HFFc6 (cell line): ENCODE measurements at regions not wholly inside any gene's neighbourhood (a gene's known extent, or its start where the extent isn't known, plus 50 kb on each side); places are given as distances from the start of the nearest gene placed in this dataset.

ENCODE experiments used
- DNase-seq: peaks from one replicate; pipeline ENCODE4 v3.0.0-alpha.2; 2018
- H3K27ac Mint-ChIP-seq: 2 replicates; pipeline ENCODE4 v1.8.0; 2020; ENCODE audit warnings: mild to moderate bottlenecking, mixed read lengths
- H3K27me3 Mint-ChIP-seq: 2 replicates; pipeline ENCODE4 v1.8.0; 2021; ENCODE audit warnings: mild to moderate bottlenecking, moderate library complexity, mixed read lengths; ENCODE audit not compliant: insufficient read depth
- H3K36me3 Mint-ChIP-seq: 2 replicates; pipeline ENCODE4 v1.8.0; 2021; ENCODE audit warnings: low read depth, mixed read lengths
- H3K4me1 Mint-ChIP-seq: 2 replicates; pipeline ENCODE4 v1.8.0; 2020; ENCODE audit warnings: low read depth, mixed read lengths
- H3K4me3 Mint-ChIP-seq: 2 replicates; pipeline ENCODE4 v1.8.0; 2020; ENCODE audit warnings: mild to moderate bottlenecking, moderate library complexity, mixed read lengths
- H3K9me3 Mint-ChIP-seq: 2 replicates; pipeline ENCODE4 v1.8.0; 2020; ENCODE audit warnings: mild to moderate bottlenecking, mixed read lengths
- TF ChIP-seq, protein P1 (sequence below): fragments of 200-600 bp; sonication (generic); IDR thresholded peaks from 2 replicates; pipeline ENCODE4 v1.5.0; 2021; ENCODE audit warnings: antibody characterized with exemption, mild to moderate bottlenecking

DNA sequence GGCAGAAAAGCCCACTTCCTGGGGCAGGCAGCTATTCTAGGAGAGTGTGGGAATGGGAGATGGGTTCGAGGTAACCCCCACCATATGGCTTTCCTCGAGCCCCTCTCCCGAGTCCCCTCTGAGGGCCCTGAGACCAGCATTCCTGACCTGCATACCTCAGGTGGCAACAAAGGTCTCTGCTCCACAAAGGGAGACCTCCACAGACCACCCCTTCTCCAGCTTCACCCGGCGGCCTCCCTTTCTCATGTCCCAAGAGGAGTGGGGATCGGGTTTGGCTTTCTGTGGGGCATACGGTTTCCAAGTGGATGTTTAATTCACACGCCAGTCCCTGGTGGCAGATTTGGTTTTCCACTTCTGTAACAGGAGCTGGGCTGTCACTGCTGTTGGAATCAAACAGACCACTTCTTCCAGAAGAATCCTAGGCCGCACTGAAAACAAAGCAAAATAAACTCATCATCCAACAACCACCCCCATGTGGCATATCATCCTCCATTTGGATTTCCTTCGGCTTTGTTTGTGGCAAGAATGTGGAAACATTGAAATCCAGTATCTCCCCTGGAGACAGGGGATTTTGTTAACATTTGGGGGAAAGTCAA is 83.2 kb downstream of the DLL1 start:
- Mint-ChIP-seq H3K27me3 (no peaks in the 10 kb centered on the region; the same call in 1 of the 2 replicates), H3K4me3 (no peak overlapping the region), H3K36me3 (peaks cover 3% of the 10 kb centered on the region), H3K27ac (no peak overlapping the region), H3K4me1 (no peaks in the 10 kb centered on the region), H3K9me3 (peaks cover 50% of the 10 kb centered on the region)
- TF ChIP-seq, protein P1, sequence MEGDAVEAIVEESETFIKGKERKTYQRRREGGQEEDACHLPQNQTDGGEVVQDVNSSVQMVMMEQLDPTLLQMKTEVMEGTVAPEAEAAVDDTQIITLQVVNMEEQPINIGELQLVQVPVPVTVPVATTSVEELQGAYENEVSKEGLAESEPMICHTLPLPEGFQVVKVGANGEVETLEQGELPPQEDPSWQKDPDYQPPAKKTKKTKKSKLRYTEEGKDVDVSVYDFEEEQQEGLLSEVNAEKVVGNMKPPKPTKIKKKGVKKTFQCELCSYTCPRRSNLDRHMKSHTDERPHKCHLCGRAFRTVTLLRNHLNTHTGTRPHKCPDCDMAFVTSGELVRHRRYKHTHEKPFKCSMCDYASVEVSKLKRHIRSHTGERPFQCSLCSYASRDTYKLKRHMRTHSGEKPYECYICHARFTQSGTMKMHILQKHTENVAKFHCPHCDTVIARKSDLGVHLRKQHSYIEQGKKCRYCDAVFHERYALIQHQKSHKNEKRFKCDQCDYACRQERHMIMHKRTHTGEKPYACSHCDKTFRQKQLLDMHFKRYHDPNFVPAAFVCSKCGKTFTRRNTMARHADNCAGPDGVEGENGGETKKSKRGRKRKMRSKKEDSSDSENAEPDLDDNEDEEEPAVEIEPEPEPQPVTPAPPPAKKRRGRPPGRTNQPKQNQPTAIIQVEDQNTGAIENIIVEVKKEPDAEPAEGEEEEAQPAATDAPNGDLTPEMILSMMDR = no peak
- no peak for DNase-seq

DNA sequence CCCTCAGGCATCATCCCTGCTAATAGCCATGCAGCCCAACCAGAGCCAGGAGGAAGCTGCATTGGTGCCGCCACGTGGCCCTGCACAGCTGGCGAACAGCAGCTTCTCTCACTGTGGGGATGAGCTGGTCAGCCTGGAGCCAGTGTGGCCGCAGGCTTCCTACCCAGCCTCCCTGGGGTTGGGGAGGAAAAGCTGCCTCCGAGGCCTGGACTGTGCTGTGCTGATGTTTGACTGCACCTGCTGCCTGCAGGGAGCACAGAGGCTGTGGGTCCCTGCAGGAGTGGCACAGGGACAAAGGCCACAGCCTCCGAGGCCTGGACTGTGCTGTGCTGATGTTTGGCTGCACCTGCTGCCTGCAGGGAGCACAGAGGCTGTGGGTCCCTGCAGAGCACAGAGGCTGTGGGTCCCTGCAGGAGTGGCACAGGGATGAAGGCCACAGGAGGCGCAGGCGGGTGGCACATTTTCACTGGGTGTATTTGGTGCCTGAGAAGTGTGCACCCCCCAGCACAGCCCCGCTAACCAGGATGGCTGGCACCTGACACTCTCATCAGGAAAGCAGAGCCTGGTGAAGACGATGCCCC is 83.9 kb downstream of the DLL1 start:
- H3K27me3 Mint-ChIP-seq = no peaks in the 10 kb centered on the region; the same call in none of the 2 replicates
- H3K36me3 Mint-ChIP-seq = no peaks in the 10 kb centered on the region
- TF ChIP-seq, protein P1 = no peak
- H3K9me3 Mint-ChIP-seq = peaks cover 45% of the 10 kb centered on the region
- no peak for DNase-seq
- H3K4me3 Mint-ChIP-seq = no peak overlapping the region
- no peak overlapping the region for H3K27ac Mint-ChIP-seq
- no peaks in the 10 kb centered on the region for H3K4me1 Mint-ChIP-seq

DNA sequence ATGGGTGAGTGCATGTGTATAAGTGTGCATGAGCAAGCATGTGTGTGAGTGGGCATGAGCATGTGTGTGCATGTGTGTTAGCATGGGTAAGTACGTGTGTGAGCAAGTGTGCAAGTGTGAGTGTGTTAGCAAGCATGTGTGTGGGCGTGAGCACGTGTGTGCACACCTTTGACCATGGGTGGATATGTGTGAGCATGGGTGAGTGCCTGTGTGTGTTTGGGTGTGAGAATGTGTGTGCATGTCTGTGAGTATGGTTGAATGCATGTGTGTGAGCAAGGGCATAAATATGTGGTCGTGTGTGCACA is 84.6 kb downstream of the DLL1 start:
- H3K4me3 Mint-ChIP-seq = no peak overlapping the region
- TF ChIP-seq, protein P1 = no peak
- peaks cover 39% of the 10 kb centered on the region for H3K9me3 Mint-ChIP-seq
- no peaks in the 10 kb centered on the region for H3K4me1 Mint-ChIP-seq
- no peaks in the 10 kb centered on the region for H3K36me3 Mint-ChIP-seq
- no peak overlapping the region for H3K27ac Mint-ChIP-seq
- H3K27me3 Mint-ChIP-seq = no peaks in the 10 kb centered on the region; the same call in none of the 2 replicates
- no peak for DNase-seq

DNA sequence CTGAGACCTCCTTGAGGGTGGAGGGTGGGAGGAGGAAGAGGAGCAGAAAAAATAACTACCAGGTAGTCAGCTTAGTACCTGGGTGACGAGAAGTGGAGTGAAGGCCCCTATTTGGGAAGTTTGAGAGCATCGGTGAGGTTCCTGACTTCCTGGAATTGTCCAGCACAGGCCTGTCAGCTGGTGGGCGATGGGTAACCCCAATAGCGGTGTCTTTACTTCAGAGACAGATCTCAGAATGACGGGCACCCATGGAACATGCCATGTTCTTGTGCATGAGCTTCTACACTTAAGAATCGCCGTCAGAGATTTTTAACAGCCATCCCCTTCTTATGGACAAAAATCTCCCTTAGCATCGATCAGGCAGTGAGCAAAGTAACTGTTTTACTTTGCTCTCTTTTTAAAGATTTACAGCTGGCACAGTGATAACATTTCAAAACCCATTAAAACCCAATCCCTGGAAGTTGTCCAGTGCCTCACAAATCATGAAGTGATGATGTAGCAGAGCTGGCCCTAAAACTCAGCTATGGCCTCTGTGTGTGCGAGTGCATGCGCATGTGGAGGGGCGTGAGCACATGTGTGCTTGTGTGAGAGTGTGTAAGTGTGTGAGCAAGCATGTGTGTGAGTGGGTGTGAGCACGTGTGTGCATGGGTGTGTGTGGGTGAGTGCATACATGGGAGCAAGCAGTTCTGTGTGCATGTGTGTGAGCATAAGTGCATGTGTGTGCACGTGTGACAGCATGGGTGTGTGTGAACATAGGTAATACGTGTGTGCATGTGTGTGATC is 85.2 kb downstream of the DLL1 start:
- Mint-ChIP-seq H3K9me3 (peaks cover 36% of the 10 kb centered on the region), H3K4me3 (no peak overlapping the region), H3K4me1 (no peaks in the 10 kb centered on the region), H3K27me3 (no peaks in the 10 kb centered on the region; the same call in none of the 2 replicates), H3K36me3 (no peaks in the 10 kb centered on the region), H3K27ac (no peak overlapping the region)
- TF ChIP-seq, protein P1 = no peak
- DNase-seq = no peak

DNA sequence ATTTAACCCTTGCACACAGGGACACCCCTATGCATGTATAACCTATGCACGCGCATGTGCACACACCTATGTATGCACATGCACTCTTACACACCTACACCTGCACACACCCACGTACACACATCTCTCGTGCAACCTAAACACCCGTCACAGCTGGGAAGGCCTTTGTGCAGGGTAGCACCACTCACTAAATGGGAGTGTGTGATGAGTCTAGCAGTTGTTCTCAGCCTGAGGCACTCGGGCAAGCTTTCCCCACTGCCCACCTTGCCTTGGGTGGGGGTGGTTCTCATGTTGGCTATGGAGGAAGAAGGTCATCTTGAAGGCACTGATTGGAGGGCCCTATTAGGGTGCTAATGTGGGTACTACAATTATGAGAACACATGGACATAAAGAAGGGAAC is 85.8 kb downstream of the DLL1 start:
- H3K9me3 Mint-ChIP-seq = peaks cover 30% of the 10 kb centered on the region
- H3K27me3 Mint-ChIP-seq = no peaks in the 10 kb centered on the region; the same call in 1 of the 2 replicates
- no peak for DNase-seq
- no peak overlapping the region for H3K4me3 Mint-ChIP-seq
- no peaks in the 10 kb centered on the region for H3K4me1 Mint-ChIP-seq
- TF ChIP-seq, protein P1 = no peak
- H3K36me3 Mint-ChIP-seq = no peaks in the 10 kb centered on the region
- H3K27ac Mint-ChIP-seq = no peak overlapping the region
